ENCODE measurements at regions not wholly inside any gene's neighbourhood (a gene's known extent, or its start where the extent isn't known, plus 50 kb on each side); places are given as distances from the start of the nearest gene placed in this dataset.
A peak's percentile ranks its signal among the peaks of the same experiment; 100 is the strongest.
"Not testable (repeated sequence)": the region's sequence is repeated elsewhere in the genome, so short reads cannot be mapped to it uniquely, and the experiment has no call there.

DNA sequence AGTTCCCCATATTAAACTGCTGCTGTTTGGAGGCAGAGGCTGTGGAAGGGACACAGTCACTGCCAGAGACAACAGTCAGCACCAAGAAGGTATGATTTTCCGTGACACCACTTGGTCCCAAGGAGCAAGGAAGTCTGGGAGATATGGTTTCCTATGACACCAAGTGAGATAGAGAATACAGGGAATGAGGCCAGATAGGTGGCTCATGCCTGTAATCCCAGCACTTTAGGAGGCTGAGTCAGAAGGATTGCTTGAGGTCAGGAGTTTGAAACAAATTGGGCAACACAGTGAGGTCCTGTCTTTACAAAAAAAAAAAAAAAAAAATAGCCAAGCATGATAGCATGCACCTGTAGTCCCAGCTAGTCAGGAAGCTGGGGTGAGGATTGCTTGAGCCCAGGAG lies 90.8 kb downstream of the ABCC12 start:
- TF ChIP-seq ISL1 (CRISPR knock-in tag; IDR thresholded peaks at IDR 0.05) (no peak), CREB5 (CRISPR knock-in tag; IDR thresholded peaks at IDR 0.05; ENCODE audit: low read depth) (no peak), CSRNP3 (CRISPR knock-in tag; IDR thresholded peaks at IDR 0.05) (no peak), OSR1 (CRISPR knock-in tag; IDR thresholded peaks at IDR 0.05) (no peak), ESRRG (CRISPR knock-in tag; IDR thresholded peaks at IDR 0.05) (no peak), ZFP30 (CRISPR knock-in tag; IDR thresholded peaks at IDR 0.05) (no peak), GLIS3 (CRISPR knock-in tag; IDR thresholded peaks at IDR 0.05) (no peak), ZNF70 (CRISPR knock-in tag; IDR thresholded peaks at IDR 0.05) (no peak)
- ATAC-seq: no peak

- TF ChIP-seq ISL1 (CRISPR knock-in tag; IDR thresholded peaks at IDR 0.05) (no peak), TCF4 (CRISPR knock-in tag; IDR thresholded peaks at IDR 0.05; ENCODE audit: borderline replicate concordance) (peak; percentile 79), TSHZ2 (CRISPR knock-in tag; IDR thresholded peaks at IDR 0.05) (peak; percentile 62; the same call in 1 of the 2 replicates)
- no peak for ATAC-seq
Measured at GRCh38 chr16:48062681-48063080, 93.1 kb downstream of the ABCC12 start.

GRCh38 chr16:48059936-48060335 lies 95.9 kb downstream of the ABCC12 start:
- ATAC-seq: no peak
- TF ChIP-seq ARNTL (CRISPR knock-in tag; IDR thresholded peaks at IDR 0.05; ENCODE audit: borderline replicate concordance, low read depth) (no peak), ISL1 (CRISPR knock-in tag; IDR thresholded peaks at IDR 0.05) (no peak), TCF4 (CRISPR knock-in tag; IDR thresholded peaks at IDR 0.05; ENCODE audit: borderline replicate concordance) (no peak)

- not testable (repeated sequence) for ATAC-seq
Measured at GRCh38 chr16:48059190-48059589, 96.6 kb downstream of the ABCC12 start.

DNA sequence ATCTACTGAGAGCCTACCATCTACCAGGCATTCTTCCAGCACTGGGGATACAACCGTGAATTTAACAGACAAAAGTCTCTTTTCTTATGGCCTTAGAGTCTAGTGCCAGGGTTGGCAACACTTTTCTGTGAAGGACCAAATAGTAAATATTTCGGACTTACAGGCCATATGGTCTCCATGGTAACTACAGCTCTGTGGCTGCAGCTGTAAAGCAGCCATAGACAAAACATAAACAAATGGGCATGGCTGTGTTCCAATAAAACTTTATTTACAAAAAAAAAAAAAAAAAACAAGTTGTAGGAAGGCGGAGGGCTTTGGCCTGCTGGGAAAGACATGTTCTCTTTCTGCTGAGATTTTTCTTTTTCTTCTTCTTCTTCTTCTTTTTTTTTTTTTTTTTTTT lies 98.7 kb downstream of the ABCC12 start:
- ATAC-seq: no peak
- TF ChIP-seq OSR1 (CRISPR knock-in tag; IDR thresholded peaks at IDR 0.05) (no peak), BACH2 (CRISPR knock-in tag; IDR thresholded peaks at IDR 0.05; ENCODE audit: borderline replicate concordance) (no peak), ZNF565 (CRISPR knock-in tag; conservative IDR thresholded peaks at IDR 0.05; ENCODE audit: low read depth) (no peak), ZNF8 (CRISPR knock-in tag; IDR thresholded peaks at IDR 0.05) (no peak), GLIS3 (CRISPR knock-in tag; IDR thresholded peaks at IDR 0.05) (no peak), TSHZ2 (CRISPR knock-in tag; IDR thresholded peaks at IDR 0.05) (no peak), ESRRG (CRISPR knock-in tag; IDR thresholded peaks at IDR 0.05) (no peak), CREB5 (CRISPR knock-in tag; IDR thresholded peaks at IDR 0.05; ENCODE audit: low read depth) (no peak), PPARA (CRISPR knock-in tag; IDR thresholded peaks at IDR 0.05; ENCODE audit: borderline replicate concordance) (no peak), SNAI2 (CRISPR knock-in tag; IDR thresholded peaks at IDR 0.05) (no peak), CSRNP3 (CRISPR knock-in tag; IDR thresholded peaks at IDR 0.05) (no peak), CSDC2 (CRISPR knock-in tag; IDR thresholded peaks at IDR 0.05) (no peak), RARB (CRISPR knock-in tag; IDR thresholded peaks at IDR 0.05) (no peak), TCF4 (CRISPR knock-in tag; IDR thresholded peaks at IDR 0.05; ENCODE audit: borderline replicate concordance) (no peak), ISL1 (CRISPR knock-in tag; IDR thresholded peaks at IDR 0.05) (no peak)
- TF ChIP-seq, protein P1, sequence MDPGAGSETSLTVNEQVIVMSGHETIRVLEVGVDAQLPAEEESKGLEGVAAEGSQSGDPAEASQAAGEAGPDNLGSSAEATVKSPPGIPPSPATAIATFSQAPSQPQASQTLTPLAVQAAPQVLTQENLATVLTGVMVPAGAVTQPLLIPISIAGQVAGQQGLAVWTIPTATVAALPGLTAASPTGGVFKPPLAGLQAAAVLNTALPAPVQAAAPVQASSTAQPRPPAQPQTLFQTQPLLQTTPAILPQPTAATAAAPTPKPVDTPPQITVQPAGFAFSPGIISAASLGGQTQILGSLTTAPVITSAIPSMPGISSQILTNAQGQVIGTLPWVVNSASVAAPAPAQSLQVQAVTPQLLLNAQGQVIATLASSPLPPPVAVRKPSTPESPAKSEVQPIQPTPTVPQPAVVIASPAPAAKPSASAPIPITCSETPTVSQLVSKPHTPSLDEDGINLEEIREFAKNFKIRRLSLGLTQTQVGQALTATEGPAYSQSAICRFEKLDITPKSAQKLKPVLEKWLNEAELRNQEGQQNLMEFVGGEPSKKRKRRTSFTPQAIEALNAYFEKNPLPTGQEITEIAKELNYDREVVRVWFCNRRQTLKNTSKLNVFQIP (CRISPR knock-in tag; IDR thresholded peaks at IDR 0.05; ENCODE audit: borderline replicate concordance, low read depth): no peak

Measured in SK-N-SH treated with all-trans-retinoic acid at 6 μM for 48 hours (cell line).